HG03432 (cell line): ENCODE measurements at regions not wholly inside any gene's neighbourhood (a gene's known extent, or its start where the extent isn't known, plus 50 kb on each side); places are given as distances from the start of the nearest gene placed in this dataset.
"Not testable (repeated sequence)": the region's sequence is repeated elsewhere in the genome, so short reads cannot be mapped to it uniquely, and the experiment has no call there.

Experiments used
- ATAC-seq: cut with Tn5 transposase; IDR thresholded peaks from one replicate; pipeline ENCODE4 v1.9.1; 2021; ENCODE audit warnings: mild to moderate bottlenecking, moderate library complexity; ENCODE audit not compliant: unreplicated experiment

DNA sequence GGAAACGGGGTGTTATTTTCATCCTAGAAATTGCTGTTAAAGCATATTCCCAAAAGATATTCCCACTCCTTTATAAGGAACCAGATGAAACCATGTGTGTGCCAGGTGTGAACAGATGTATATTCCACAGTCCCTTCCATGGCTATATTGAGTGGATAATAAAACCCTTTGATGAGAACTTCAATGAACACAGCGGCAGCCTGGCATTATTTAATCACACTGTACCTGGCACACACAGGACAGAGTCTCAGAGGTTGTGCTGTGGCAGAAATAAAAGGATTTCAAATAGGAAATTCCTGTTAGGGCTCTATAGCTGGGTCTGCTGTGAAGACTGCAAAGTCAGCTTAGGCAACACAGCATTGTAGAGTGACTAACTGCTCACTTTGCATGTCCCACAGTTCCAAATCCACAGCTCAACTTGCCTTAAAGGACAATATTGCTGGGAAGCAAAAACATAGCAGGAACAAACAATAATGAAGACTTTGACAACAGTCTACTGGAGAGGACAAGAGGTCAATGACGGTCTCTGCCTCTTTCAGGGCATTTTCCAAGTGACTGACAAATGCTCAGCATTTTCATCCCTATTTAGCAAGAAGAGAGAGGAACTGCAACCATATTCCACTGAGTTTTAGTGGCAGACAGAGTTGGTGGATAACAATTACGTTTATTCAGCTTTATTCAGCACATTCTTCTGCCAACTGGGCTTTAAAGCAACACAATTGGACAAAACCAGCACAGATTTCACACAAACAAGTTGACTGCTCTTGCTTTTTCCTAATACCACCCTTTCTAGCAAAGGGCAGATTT, 255.7 kb upstream of the RGMB start:
- no peak for ATAC-seq

DNA sequence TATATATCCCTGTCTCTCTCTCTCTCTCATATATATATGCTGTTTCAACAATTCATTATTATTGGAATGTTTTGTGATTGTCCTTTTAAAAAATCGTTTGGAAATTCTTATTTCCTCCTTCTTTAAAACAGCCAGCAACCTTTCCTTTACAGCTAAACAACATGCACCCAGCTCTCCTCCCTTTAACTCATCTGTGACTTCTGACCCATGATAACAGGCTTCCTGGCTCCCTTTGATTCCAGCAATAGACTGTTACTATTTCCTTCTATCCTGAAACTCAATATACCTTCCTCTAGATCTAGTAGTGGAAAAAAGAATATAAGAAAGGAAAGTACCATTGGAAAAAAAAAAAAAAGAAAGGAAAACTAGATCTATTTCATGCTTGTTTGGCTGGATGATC, 254.7 kb upstream of the RGMB start:
- ATAC-seq = no peak

DNA sequence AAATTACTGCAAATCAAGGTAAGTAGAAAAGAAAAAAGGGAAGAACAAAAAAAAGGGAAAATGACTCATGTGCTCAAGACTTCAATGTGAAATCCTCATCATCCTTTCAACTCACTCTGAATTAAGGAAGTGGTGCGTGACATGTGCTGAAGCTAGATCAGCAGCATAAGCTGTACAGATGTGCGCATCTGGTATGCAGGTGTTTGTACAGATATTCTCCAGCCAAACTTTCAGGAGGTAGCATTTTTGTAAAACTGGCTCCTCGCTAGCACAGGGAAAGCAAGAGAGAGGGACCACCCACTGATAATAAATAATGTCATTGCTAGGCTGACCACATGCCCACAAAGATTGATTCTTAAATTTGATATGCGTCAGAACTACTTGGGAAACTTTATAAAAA, 253.9 kb upstream of the RGMB start:
- ATAC-seq = no peak

DNA sequence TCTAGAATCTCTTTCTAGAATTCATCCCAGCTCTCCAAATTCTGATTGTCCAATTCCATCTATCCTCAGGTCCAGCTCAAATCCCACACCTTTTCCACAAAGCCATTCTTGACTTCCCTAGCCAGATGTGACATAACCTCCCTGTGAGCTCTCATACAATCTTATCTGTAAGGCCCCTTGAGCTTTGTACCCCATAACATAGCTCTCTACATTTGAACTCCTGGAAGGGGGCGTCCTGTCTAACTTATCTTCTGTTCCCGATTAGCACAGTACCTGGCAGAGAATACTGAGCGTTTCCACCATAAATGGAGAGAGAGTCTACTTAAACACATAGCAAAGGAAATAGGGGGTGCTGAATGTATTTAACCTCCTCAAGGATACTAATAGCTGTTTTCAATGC, 251.6 kb upstream of the RGMB start:
- ATAC-seq = no peak

DNA sequence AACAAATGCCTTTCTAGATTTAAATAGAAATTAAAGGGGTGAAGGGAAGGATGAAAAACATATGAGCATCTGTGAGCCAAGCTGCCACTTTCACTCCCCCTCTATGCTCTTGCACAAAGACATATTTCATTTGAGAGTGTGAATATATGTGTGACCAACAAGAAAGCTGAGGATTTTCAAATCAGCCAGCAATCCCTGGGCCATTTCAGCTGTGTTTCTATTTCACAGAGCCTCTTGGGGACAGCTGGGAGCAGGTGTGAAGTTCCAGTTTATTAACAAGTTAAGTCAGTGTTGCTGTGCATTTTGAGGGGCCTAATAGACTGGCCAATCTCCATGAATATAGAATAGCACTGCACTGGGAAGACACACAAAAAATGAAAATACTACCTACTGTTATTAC, 248.7 kb upstream of the RGMB start:
- ATAC-seq = no peak

DNA sequence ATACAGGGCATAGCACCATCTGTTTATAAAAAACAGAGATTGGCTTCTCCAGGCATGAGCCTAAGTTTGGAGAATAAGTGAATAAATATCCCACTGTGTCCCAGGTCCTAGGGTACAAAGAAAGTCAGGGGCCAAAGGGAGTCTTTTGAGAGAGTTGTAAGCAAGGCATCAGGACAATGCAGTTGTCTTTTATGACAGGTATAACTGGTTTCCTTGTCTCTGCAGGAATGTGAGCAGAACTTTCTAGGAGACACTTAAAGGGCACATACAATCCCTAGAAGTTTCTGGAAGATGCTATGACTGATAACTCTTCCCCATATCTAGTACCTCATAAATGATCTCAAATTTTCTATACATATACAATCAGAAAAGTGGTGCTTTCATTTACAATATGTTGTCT, 245.6 kb upstream of the RGMB start:
- no peak for ATAC-seq

DNA sequence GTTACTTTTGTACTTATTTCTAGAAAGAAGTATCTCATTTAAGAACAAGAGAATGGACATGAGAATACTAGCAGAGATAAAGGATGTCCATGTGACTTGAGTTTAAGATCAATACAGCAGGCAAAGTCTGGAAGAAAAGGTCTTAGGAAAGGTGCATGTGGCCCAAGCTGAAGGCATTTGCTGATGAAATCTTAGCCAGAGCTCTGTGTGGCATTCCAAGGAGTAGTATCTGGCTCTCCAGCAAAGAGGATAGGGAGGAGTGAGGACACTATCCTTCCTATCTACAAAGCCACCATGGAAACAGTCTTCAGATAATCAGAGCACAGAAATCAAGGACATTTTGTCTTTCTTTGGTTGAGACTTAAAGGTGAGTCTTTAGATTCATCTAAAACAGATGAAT, 244.1 kb upstream of the RGMB start:
- ATAC-seq = no peak

DNA sequence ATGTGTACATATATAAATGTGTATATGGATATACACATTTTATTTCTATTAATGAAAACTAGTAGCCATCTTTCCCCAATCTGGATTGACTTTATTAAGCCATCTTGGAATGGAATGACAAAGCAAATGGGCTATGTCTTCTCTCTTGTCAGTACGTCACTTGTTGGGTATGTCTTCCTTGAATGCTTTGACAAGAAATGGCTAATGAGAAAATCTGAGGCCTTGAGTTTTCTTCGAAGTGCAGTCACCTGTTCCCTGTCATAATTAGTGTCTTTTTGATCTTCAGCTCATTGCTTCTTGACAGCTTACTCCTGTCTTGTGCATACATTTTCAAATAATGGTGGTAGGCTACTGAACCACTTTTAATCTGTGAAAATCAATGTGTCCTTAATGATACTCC, 243.2 kb upstream of the RGMB start:
- no peak for ATAC-seq

DNA sequence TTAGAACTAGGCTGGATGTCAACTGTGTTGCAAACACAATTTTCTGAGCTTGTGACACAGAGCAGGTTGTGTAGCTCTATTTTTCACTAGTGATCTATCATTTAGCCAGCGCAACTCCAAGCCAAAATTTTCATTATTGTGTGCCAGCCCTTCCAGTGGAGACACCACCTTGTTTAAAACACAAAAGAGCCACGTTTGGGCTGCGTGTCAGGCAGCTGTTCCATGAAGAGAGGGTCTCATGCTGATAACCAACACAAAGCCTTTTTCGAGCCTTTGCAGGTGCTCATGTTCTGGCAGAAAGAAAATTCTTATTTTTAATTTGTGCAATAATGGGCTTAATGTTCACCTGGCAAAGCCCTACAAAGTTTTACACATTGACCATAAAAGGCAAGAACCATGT, 237.6 kb upstream of the RGMB start:
- no peak for ATAC-seq

DNA sequence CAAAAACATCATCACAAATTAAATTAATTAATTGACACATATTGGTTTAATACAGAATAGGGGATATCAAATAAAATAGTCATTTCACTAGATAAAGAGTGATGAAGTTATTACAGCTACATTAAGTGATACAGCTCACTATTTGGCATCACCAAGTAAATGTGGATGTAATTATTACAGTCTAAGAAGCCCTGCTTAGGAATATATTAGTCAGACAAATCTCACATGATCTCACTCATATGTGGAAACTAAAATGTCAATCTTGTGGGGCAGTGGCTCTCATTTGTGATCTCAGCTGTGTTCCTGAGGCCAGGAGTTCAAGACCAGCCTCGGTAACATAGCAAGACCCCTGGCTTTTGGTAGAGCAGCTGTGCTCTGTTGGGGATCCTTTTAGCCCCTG, 233.4 kb upstream of the RGMB start:
- ATAC-seq = no peak

DNA sequence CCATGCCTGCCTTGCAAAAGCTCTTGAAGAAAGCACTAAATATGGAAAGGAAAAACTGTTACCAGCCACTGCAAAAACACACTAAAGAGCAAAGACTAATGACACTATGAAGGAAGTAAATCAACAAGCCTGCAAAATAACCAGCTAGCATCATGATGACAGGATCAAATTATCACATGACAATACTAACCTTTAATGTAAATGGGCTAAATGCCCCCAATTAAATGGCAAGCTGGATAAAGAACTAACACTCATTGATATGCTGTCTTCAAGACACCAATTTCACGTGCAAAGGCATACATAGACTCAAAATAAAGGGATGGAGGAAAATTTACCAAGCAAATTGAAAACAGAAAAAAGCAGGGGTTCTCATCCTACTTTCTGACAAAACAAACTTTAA, 231.8 kb upstream of the RGMB start:
- ATAC-seq = no peak

DNA sequence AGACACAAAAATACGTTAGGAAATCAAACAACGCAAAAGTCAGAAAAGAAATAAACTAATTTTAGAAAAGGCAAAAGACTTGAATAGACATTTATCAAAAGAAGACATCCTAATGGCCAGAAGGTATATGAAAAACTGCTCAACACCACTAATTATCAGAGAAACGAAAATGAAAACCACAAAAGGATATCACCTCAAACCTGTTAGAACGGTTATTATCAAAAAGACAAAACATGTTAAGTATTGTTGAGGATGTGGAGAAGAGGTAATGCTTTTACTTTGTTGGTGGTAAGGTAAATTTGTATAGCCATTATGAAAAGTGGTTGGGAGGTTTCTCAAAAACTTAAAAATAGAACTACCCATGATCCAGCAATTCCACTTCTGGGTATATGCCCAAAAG, 230.0 kb upstream of the RGMB start:
- peak; percentile 68 for ATAC-seq

DNA sequence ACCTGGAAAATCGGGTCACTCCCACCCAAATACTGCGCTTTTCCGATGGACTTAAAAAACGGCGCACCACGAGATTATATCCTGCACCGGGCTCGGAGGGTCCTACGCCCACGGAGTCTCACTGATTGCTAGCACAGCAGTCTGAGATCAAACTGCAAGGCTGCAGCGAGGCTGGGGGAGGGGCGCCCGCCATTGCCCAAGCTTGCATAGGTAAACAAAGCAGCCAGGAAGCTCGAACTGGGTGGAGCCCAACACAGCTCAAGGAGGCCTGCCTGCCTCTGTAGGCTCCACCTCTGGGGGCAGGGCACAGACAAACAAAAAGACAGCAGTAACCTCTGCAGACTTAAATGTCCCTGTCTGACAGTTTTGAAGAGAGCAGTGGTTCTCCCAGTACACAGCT, 226.5 kb upstream of the RGMB start:
- ATAC-seq = not testable (repeated sequence)

DNA sequence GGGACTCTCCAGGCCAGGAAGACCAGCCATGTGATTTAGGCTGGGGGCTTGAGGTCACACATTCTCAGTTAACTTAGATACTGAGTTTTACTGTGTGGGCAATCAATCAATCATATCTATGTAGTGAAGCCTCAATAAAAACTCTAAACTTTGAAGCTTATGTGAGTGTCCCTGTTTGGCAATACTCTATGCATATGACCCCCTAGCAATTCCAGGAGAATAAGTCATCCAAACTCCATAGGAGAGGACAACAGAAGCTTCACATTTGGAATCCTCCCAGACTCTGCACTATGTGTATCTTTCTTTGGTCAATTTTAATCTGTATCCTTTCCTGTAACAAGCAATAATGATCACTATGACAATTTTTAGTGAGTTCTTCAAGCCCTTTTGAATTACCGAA, 216.8 kb upstream of the RGMB start:
- ATAC-seq = no peak

DNA sequence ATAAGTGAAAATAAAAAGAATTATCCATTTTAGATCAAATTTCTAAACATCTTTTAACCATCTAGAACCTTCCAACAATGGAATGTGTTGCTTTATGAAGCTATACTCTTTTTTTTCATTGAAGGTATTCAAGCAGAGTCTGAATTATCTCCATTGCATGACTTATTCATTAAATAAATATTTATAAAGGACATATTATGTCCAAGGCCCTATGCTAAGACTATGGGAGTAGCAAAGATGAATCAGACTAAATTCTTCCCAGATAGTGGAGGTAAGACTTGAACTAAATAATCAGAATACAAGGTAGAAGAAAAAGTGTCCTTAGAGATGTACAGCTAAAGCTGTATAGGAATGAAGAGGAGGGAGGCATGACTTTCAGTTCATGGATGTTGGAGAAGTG, 215.5 kb upstream of the RGMB start:
- no peak for ATAC-seq

DNA sequence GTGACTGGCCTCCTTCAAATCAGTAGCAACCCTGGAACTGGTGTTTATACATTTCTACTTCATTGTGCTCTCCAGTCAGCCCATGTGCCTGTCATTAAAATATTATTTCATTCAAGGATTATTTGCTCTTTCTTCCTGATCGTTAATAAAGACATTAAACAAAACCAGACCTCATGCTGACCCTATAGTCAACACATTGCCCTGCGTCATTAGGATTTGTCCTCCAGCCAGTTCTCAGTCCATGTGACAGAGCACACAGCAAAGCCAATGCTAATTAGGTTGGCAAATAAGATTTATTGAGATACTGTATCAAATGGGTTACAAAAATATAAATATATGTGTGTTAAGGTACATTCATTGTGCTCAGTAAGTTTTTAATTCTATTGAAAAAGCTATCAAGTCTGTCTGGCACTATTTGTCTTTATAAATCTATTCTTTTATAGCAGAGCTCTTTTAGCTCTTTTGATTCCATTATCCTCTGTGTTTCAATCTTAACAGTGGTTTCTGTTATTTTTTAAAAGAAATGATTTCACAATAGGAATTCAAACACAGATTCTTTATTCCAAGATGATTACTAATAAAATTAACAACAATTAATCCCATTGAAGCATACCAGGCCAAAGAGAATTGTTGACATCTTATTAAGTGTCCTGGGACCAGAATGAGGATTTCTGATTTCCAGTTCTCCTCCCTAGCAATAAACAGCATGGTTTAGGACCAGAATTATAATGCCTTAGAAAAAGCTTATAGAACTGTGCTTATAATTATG, 209.4 kb upstream of the RGMB start:
- no peak for ATAC-seq

DNA sequence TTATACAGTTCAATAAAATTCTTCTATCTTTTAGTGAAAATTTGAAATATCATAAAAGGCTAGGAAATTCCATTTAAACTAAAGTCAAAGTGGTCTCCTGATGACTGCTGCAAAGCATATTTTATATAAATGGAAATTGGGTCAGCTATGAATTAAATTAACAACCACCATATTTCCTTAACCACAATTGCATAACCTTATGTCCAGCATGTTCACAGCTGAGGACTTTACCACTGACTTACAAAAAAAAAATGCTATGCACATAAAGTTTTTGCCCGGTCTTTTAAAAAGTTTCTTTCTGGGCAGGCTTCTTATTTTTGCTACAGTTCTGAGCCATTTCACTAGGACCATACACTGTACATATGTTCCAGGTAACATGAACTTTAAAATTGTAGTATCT, 208.6 kb upstream of the RGMB start:
- no peak for ATAC-seq

DNA sequence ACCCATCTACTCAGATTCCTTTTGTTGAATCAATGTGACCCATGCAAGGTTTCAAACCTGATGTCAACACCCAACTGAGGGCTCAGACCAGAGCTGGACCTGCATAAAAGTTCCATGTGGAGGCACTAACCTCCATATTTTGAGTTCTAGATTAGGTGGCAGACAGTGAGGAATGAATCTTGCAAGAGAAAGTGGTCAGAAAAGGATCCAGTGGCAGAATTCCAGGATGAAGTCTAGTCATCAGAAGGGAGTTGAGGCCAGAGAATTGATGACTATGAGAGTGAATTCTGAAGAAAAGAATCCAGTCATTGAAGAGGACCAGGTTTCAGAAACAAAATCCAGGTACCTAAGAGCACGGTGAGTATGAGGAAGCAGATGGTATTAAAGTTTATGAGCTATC, 205.1 kb upstream of the RGMB start:
- no peak for ATAC-seq

DNA sequence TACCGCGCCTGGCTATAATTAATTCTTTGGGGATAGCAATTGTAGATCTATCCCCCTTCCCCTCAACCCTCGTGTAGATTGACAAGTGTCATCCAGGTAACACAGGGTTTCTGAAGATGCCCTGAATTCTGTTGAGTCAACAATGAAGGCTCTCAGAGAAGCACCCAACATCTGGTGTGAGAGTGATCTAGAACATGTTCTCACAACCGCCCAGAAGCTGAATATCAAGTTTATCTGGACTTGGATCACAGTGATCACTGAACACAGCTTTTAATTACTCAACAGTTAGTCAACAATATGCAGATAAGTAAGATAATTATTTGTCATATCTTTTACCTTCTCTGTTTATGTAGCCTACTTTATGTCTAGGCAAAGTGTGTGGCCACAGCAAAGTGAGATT, 204.2 kb upstream of the RGMB start:
- ATAC-seq = no peak

DNA sequence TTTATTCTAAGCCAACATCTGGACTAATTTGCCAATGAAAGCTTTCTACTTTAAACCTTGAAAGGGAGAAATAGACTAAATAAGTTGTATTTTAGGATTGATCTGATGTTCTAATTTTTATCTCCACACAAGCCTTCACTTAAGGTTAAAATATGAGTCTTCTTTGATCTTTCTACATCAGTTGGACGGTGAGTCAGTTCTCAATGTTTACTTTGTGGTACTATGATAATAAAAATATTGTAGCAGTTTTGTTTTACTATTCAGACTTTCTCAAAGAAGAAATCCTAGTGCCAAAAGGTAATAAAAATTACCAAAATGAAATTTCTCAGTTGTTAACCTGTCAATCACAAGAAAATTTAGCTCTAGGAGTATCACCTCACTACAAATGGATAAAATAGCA, 203.5 kb upstream of the RGMB start:
- ATAC-seq = no peak

DNA sequence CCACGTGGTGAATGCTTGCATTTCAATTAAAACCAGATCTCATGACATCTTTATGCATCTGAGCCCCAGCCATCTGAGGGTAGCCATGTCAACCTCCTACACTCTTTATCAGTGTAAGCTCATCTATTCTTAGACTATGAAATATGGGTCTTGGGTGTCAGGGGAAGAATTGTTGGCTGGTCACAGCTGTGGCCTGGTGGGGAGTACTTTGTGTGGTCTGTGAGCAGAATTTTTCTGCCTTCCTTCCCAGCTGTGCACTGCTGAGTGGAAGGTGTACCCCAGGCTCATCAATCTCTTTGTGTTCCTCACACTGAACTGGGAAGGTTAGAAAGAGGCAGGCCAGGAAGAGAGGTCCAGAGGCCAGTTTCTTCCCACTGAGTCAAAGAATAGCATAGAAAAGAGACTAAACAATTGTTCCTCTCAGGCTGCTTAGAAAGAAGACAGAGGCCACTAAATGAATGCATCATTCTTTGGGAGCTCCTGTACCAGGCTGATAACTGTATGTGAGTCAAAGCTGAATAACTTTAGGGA, 202.7 kb upstream of the RGMB start:
- no peak for ATAC-seq

DNA sequence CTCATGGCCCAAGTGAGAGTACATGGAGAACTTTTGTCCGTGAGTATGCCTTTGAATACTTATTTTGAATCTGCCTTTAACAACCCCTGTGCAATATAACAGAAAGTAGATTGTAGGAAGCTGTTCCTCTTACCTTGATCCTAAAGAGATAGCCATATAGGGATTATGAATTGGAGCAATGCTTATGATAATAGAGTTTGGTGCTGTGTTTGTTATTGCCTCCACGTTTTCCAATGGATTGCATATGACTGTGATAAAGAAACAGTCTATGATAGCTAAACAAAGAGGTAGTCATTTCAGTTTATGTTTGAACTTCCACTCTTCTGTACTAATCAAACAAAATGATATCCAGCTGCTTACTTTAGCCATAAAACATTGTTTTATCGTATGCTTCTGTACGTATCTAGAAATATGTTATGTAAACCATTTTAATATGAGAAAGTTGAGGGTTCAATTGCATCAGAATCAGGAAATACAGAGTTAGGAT, 199.6 kb upstream of the RGMB start:
- no peak for ATAC-seq
